AG09319 (cell line): ENCODE measurements at regions not wholly inside any gene's neighbourhood (a gene's known extent, or its start where the extent isn't known, plus 50 kb on each side); places are given as distances from the start of the nearest gene placed in this dataset.

Experiments used
- DNase-seq: peaks from one replicate; pipeline ENCODE4 v3.0.0-alpha.2; 2010; ENCODE audit warnings: low read depth; ENCODE audit errors: extremely low read depth
- TF ChIP-seq, protein P1 (sequence below): IDR thresholded peaks from 2 replicates; pipeline ENCODE4 v1.5.1; 2011; ENCODE audit warnings: low read depth, mild to moderate bottlenecking, inconsistent platforms, low read length, moderate library complexity

DNA sequence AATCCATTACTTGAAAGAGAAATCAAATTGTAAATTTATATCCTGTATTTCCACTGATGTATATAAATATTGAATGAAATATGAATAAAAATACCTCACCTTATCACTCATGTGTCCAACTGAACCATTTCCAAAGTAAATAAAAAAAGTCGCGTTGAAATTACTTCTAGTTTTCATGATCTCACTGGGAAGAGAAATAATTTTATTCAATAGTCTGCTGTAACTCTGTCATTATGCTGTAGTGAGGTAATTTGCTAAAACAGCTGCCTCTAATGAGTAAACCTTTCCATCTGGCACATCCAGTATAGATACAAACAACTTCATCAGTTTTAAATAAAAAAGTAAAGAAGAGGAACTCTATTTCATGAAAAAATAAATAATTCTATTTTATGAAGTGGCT, 611.5 kb downstream of the ZNF608 start:
- DNase-seq = no peak
- TF ChIP-seq, protein P1, sequence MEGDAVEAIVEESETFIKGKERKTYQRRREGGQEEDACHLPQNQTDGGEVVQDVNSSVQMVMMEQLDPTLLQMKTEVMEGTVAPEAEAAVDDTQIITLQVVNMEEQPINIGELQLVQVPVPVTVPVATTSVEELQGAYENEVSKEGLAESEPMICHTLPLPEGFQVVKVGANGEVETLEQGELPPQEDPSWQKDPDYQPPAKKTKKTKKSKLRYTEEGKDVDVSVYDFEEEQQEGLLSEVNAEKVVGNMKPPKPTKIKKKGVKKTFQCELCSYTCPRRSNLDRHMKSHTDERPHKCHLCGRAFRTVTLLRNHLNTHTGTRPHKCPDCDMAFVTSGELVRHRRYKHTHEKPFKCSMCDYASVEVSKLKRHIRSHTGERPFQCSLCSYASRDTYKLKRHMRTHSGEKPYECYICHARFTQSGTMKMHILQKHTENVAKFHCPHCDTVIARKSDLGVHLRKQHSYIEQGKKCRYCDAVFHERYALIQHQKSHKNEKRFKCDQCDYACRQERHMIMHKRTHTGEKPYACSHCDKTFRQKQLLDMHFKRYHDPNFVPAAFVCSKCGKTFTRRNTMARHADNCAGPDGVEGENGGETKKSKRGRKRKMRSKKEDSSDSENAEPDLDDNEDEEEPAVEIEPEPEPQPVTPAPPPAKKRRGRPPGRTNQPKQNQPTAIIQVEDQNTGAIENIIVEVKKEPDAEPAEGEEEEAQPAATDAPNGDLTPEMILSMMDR = no peak

DNA sequence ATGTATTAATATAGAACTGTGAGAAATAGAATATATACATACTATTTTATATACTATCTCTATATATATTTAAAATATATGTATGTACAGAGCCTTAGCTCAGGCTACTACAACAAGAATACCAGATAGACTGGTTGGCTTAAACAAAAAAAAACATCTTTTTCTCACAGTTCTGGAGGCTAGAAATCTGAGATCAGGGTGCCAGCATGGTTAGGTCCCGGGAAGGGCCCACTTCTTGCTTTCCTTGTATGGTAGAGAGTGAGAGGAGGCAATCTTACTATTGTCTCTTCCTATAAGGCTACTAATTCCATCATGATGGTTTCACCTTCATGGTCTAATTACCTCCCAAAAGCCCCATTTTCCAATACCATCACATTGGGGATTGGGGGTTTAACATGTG, 613.0 kb downstream of the ZNF608 start:
- no peak for DNase-seq
- TF ChIP-seq, protein P1 = no peak

DNA sequence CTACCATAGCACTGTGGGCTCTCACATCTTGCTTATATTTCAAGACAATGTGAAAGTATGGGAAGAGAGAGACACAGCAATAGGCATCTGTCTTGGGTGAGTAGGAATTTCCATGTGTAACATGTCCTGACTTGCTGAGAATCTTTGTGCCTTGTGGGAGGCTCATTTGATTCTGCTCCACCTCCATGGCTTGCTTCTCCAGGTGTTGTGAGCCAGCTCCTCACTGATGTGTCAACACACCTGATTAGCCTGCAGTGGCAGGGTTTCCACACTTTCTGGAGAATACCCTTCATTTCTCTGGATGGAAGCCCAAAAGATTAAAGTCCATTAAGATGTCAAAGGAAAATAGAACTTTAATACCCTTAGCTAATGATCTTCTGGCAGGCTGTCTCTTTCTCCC, 613.6 kb downstream of the ZNF608 start:
- no peak for DNase-seq
- TF ChIP-seq, protein P1 = no peak

DNA sequence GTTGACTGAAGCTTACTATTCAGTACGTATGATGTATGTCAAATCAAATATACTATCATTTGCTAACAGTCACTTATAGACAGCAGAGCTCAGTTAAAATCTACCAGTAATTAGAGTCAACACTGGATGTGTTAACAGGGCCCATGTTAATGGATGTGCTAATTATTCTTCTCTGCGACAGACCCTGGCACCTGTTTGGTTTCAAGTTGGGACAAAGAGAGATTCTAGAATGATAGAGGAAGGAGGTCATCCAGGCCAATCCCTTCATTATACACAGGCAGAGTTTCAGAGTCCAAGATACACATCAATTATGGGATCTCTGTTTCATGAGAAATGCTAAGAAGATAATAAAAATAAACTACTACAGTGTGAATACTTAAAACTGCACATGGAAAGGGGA, 615.0 kb downstream of the ZNF608 start:
- DNase-seq = no peak
- TF ChIP-seq, protein P1 = no peak

DNA sequence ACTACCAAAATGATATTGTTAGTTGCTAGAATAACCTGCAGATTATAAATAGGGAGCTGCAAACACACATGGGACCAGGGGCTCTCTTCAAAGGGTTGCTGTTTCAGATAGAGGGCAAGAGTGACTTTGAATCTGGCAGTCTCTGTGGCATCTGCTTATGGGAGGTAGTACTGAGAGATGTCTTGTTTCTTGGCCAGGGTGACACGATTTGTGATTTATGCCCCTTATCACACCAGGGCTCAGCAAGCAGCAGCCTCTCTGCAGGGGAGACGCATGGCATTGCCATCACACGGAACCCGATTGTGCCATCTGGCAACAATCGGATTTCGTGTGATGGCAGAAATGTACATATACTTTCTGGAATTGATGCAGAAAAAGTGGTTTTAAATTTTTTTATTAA, 615.6 kb downstream of the ZNF608 start:
- DNase-seq = no peak
- TF ChIP-seq, protein P1 = no peak

DNA sequence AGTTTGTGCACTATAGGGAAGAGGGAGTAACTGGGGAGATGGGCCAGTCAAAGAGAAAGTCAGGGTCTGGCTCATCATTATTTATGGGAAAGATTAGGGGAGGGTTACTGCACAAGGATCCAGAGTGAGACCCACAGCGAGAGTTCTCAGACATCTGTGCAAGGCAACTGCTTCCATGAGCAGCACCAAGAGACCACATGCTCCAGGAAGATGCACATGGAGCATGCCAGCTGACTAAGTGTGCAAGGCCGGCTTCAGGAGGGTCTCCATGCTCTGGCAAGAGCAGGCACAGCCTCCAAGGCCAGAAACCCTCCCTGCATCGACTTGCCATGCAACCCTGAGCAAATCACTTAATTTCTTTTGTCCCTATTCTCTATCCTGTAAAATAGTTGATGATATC, 616.9 kb downstream of the CSNK1G3 start:
- TF ChIP-seq, protein P1 = no peak
- DNase-seq = no peak

DNA sequence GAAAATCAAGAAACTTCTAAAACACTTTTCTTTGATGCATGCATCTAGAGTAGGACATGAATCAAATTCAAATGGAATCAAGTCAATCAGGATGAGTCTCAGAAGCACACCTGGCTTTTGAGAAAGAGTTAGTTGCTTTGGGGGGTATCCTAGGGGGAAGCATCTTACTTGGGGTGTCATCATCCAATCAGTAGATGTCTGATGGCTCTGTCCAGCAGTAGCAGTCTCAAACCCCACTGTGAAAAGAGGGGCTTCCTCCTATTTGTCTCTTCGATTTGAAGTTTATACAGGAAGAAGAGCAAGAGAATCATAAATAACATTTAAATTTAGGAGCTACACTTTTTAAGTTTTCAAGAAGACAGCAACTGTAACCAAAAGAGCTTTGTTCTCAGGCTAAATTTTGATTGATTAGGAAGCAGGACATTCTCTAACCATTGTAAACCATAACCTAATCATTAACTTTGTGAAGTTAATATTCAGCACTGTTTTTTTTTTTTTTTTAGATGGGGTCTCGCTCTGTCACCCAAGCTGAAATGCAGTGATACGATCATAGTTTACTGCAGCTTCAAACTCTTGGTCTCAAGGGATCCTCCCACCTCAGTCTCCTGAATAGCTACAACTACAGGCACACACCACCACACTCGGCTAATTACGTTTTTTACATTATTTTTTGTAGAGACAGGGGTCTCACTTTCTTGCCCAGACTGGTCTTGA, 614.7 kb downstream of the CSNK1G3 start:
- TF ChIP-seq, protein P1 = no peak
- DNase-seq = no peak
